H9 (cell line): ENCODE measurements at regions not wholly inside any gene's neighbourhood (a gene's known extent, or its start where the extent isn't known, plus 50 kb on each side); places are given as distances from the start of the nearest gene placed in this dataset.

Experiments used
- DNase-seq: peaks from one replicate; pipeline ENCODE4 v3.0.0-alpha.2; 2017
- H2AFZ ChIP-seq: one replicate; pipeline ENCODE4 v1.6.1; 2013; ENCODE audit warnings: mild to moderate bottlenecking, low read length, control low read depth, moderate library complexity
- H2AK5ac ChIP-seq: 2 replicates; pipeline ENCODE4 v1.6.1; 2013; ENCODE audit warnings: low read length, control low read depth, mixed read lengths; ENCODE audit not compliant: insufficient read length
- H2BK120ac ChIP-seq: one replicate; pipeline ENCODE4 v1.6.1; 2013; ENCODE audit warnings: low read depth, mild to moderate bottlenecking, low read length, control low read depth, inconsistent platforms; ENCODE audit not compliant: poor library complexity, severe bottlenecking
- H2BK12ac ChIP-seq: 2 replicates; pipeline ENCODE4 v1.6.1; 2013; ENCODE audit warnings: low read length, control low read depth, mixed read lengths, low read depth; ENCODE audit not compliant: insufficient read length
- H2BK15ac ChIP-seq: 2 replicates; pipeline ENCODE4 v1.6.1; 2013; ENCODE audit warnings: low read depth, low read length, control low read depth
- H2BK20ac ChIP-seq: one replicate; pipeline ENCODE4 v1.6.1; 2013; ENCODE audit warnings: low read depth, mild to moderate bottlenecking, low read length, control low read depth, inconsistent platforms; ENCODE audit not compliant: poor library complexity, severe bottlenecking
- H2BK5ac ChIP-seq: 2 replicates; pipeline ENCODE4 v1.6.1; 2013; ENCODE audit warnings: low read length, control low read depth, mixed read lengths; ENCODE audit not compliant: insufficient read length
- H3K14ac ChIP-seq: 2 replicates; pipeline ENCODE4 v1.6.1; 2013; ENCODE audit warnings: low read length, control low read depth; ENCODE audit not compliant: insufficient read depth
- H3K18ac ChIP-seq: 2 replicates; pipeline ENCODE4 v1.6.1; 2013; ENCODE audit warnings: low read depth, mild to moderate bottlenecking, mixed read lengths, low read length, control low read depth; ENCODE audit not compliant: insufficient read length
- H3K23ac ChIP-seq: 2 replicates; pipeline ENCODE4 v1.6.1; 2013; ENCODE audit warnings: low read length, control low read depth, mixed read lengths, low read depth; ENCODE audit not compliant: insufficient read length
- H3K23me2 ChIP-seq: 2 replicates; pipeline ENCODE4 v1.6.1; 2013; ENCODE audit warnings: low read depth, mild to moderate bottlenecking, mixed read lengths, low read length, control low read depth; ENCODE audit not compliant: insufficient read length, poor library complexity, severe bottlenecking
- H3K27ac ChIP-seq: 2 replicates; pipeline ENCODE4 v1.5.1; 2013; ENCODE audit warnings: low read length, control low read depth, mixed read lengths, low read depth; ENCODE audit not compliant: insufficient read length
- H3K27me3 ChIP-seq: 2 replicates; pipeline ENCODE4 v1.6.1; 2013; ENCODE audit warnings: low read length, control low read depth, inconsistent platforms; ENCODE audit not compliant: insufficient read depth
- H3K4ac ChIP-seq: 2 replicates; pipeline ENCODE4 v1.6.1; 2013; ENCODE audit warnings: low read depth, mild to moderate bottlenecking, control low read depth, inconsistent platforms, low read length, moderate library complexity
- H3K4me1 ChIP-seq: 2 replicates; pipeline ENCODE4 v1.6.1; 2013; ENCODE audit warnings: low read length, control low read depth, inconsistent platforms; ENCODE audit not compliant: insufficient read depth
- H3K4me2 ChIP-seq: 2 replicates; pipeline ENCODE4 v1.6.1; 2013; ENCODE audit warnings: low read length, control low read depth, mixed read lengths; ENCODE audit not compliant: insufficient read length, insufficient read depth
- H3K56ac ChIP-seq: 2 replicates; pipeline ENCODE4 v1.6.1; 2013; ENCODE audit warnings: low read depth, mild to moderate bottlenecking, mixed read lengths, low read length, control low read depth; ENCODE audit not compliant: insufficient read length
- H3K79me1 ChIP-seq: 2 replicates; pipeline ENCODE4 v1.6.1; 2013; ENCODE audit warnings: low read depth, mild to moderate bottlenecking, moderate library complexity, low read length, control low read depth, inconsistent platforms; ENCODE audit not compliant: insufficient read depth, poor library complexity, severe bottlenecking
- H3K79me2 ChIP-seq: 2 replicates; pipeline ENCODE4 v1.6.1; 2013; ENCODE audit warnings: low read length, control low read depth, inconsistent platforms; ENCODE audit not compliant: insufficient read depth
- H3K9ac ChIP-seq: 2 replicates; pipeline ENCODE4 v1.6.1; 2013; ENCODE audit warnings: low read length, control low read depth, mixed read lengths; ENCODE audit not compliant: insufficient read length; ENCODE audit errors: extremely low read depth
- H3K9me3 ChIP-seq: one replicate; pipeline ENCODE4 v1.6.1; 2013; ENCODE audit warnings: low read depth, low read length, inconsistent platforms; ENCODE audit not compliant: control insufficient read depth
- H3T11ph ChIP-seq: one replicate; pipeline ENCODE4 v1.6.1; 2013; ENCODE audit warnings: mild to moderate bottlenecking, low read length, control low read depth, inconsistent platforms
- H4K20me1 ChIP-seq: one replicate; pipeline ENCODE4 v1.6.1; 2013; ENCODE audit not compliant: control insufficient read depth, insufficient read length, insufficient read depth
- H4K5ac ChIP-seq: 2 replicates; pipeline ENCODE4 v1.6.1; 2013; ENCODE audit warnings: low read depth, mild to moderate bottlenecking, mixed read lengths, low read length, control low read depth; ENCODE audit not compliant: insufficient read length
- H4K8ac ChIP-seq: replicated peaks from 2 replicates; pipeline ENCODE4 v1.6.1; 2013; ENCODE audit warnings: low read length, control low read depth, mixed read lengths, low read depth; ENCODE audit not compliant: insufficient read length
- H4K91ac ChIP-seq: 2 replicates; pipeline ENCODE4 v1.6.1; 2013; ENCODE audit warnings: low read depth, mild to moderate bottlenecking, moderate library complexity, mixed read lengths, low read length, control low read depth; ENCODE audit not compliant: insufficient read length
- H3K27ac Mint-ChIP-seq, 3 experiments: 2 replicates in 2 of 3; 3 replicates in 1 of 3; pipeline ENCODE4 v1.8.0; 2020 to 2021; ENCODE audit warnings: mixed read lengths in 3 of 3, mild to moderate bottlenecking in 1 of 3, moderate library complexity in 1 of 3
- H3K27me3 Mint-ChIP-seq: 2 replicates; pipeline ENCODE4 v1.8.0; 2021; ENCODE audit warnings: low read depth, mild to moderate bottlenecking, moderate library complexity, mixed read lengths
- H3K36me3 Mint-ChIP-seq, 3 experiments: 2 replicates in 2 of 3; 3 replicates in 1 of 3; pipeline ENCODE4 v1.8.0; 2020 to 2021; ENCODE audit warnings: low read depth in 3 of 3, mixed read lengths in 3 of 3; ENCODE audit not compliant: insufficient read depth in 1 of 3
- H3K4me1 Mint-ChIP-seq, 2 experiments: 2 replicates each; pipeline ENCODE4 v1.8.0; 2020; ENCODE audit warnings: mixed read lengths in 2 of 2
- H3K4me3 Mint-ChIP-seq, 2 experiments: 2 replicates in 1 of 2; 3 replicates in 1 of 2; pipeline ENCODE4 v1.8.0; 2020 to 2021; ENCODE audit warnings: mild to moderate bottlenecking in 2 of 2, mixed read lengths in 2 of 2, moderate library complexity in 1 of 2
- H3K9me3 Mint-ChIP-seq, 2 experiments: 2 replicates in 1 of 2; 3 replicates in 1 of 2; pipeline ENCODE4 v1.8.0; 2020; ENCODE audit warnings: mild to moderate bottlenecking in 2 of 2, mixed read lengths in 2 of 2, moderate library complexity in 1 of 2
- CTCF ChIP-seq: fragments of 200-600 bp; sonication (generic); conservative IDR thresholded peaks from 3 replicates; pipeline ENCODE4 v1.8.0; 2021; ENCODE audit warnings: antibody characterized with exemption, mild to moderate bottlenecking
- WGBS: extraction: QIAGEN DNeasy Blood & Tissue Kit; methylation state at CpG from one replicate; pipeline ENCODE4 v1.1.7; 2013; ENCODE audit warnings: missing lambda C conversion rate, low lambda C conversion rate, mixed read lengths; ENCODE audit not compliant: insufficient read length; ENCODE audit errors: extremely low coverage; 5-methylcytosine and 5-hydroxymethylcytosine counted together

- Histone ChIP-seq H3K18ac (no peak overlapping the region), H3T11ph (no peak overlapping the region), H3K4me2 (no peak overlapping the region), H2AK5ac (no peak overlapping the region), H3K4ac (no peak overlapping the region), H2BK5ac (no peak overlapping the region), H2BK20ac (no peak overlapping the region), H4K20me1 (no peaks in the 10 kb centered on the region), H3K9ac (no peak overlapping the region), H4K8ac (no peak overlapping the region), H3K9me3 (no peaks in the 10 kb centered on the region), H4K91ac (no peak overlapping the region), H3K4me1 (no peaks in the 10 kb centered on the region; the same call in 1 of the 2 replicates), H3K79me1 (no peaks in the 10 kb centered on the region), H2AFZ (no peak overlapping the region), H2BK12ac (no peak overlapping the region), H3K27ac (no peak overlapping the region), H3K79me2 (no peaks in the 10 kb centered on the region), H3K27me3 (no peaks in the 10 kb centered on the region), H3K23ac (no peak overlapping the region), H2BK15ac (no peak overlapping the region), H3K56ac (no peak overlapping the region), H3K14ac (no peak overlapping the region), H2BK120ac (no peak overlapping the region), H3K23me2 (no peaks in the 10 kb centered on the region), H4K5ac (no peak overlapping the region)
- no CpG with 5 or more reads among the region's 14 CpGs for WGBS
- DNase-seq: no peak
- H3K4me1 Mint-ChIP-seq: peaks cover 0 to 6% of the 10 kb centered on the region in 2 experiments; a peak in 1 of 4 replicates
- peaks cover 0 to 5% (median 0%) of the 10 kb centered on the region in 3 experiments; a peak in 1 of 7 replicates for H3K36me3 Mint-ChIP-seq
- H3K9me3 Mint-ChIP-seq: peaks cover 3 to 5% of the 10 kb centered on the region in 2 experiments; a peak in 4 of 5 replicates
- H3K4me3 Mint-ChIP-seq: no peak overlapping the region
- no peak for TF ChIP-seq CTCF
- peaks cover 11% of the 10 kb centered on the region for H3K27me3 Mint-ChIP-seq
- no peak overlapping the region for H3K27ac Mint-ChIP-seq
These were observed 67.1 kb upstream of the GATA5 start for GRCh38 chr20:62542862-62543261.
